ENCODE measurements at regions not wholly inside any gene's neighbourhood (a gene's known extent, or its start where the extent isn't known, plus 50 kb on each side); places are given as distances from the start of the nearest gene placed in this dataset.

DNA sequence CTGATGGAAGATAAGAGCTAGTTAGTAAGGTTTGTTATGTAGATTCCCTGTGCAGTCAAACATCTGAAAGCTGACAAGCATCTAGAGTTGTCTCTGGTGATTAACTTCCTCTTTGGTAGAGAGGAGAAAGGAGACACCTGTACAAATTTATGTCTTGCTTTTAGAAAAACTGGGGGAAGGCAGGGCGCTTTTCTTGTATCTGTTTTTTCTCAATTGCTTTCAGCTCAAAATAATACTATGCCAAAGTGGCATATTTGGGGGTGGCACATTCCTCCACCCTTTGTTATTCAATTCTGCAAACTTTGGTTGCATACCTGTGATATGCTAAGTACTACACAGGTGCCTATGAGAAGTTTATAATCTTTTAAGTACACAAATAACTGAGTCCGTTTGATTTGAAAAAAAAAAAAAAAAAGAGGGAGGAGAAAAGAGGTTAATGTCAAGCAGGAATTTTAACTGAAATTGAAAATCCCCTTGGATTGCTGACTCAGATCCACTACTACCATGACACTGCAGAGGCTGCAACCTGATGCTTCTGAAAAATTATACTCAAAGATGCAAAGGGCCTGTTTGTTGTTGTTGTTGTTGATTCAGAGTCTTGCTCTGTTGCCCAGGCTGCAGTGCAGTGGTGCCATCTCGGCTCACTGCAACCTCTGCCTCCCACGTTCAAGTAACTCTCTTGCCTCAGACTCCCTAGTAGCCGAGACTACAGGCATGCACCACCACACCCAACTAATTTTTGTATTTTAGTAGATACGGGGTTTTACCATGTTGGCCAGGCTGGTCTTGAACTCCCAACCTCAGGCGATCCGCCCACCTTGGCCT, 164.8 kb upstream of the NBEA start:
- DNase-seq: no peak

GRCh38 chr13:34777914-34778303, 164.2 kb upstream of the NBEA start:
- DNase-seq: no peak

DNA sequence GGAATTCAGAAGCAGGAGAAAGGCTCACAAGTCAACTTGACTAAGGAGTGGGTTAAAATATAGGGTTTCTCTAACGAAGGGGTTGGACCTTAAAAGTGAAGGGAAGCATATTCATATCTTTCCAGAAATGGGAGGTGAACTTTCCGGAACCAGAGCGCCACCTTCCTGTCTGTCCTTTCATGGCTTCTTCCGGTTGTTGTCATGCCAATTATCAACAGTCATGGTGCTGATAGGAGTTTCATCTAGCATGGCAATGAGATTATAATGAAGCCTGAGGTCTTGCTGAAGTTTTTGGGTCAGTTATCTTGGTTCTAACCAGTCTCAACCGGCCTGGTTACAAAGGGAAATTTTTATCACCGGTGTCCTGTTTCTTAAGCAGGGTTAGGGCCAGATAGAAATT, 162.9 kb upstream of the NBEA start:
- DNase-seq: no peak

DNA sequence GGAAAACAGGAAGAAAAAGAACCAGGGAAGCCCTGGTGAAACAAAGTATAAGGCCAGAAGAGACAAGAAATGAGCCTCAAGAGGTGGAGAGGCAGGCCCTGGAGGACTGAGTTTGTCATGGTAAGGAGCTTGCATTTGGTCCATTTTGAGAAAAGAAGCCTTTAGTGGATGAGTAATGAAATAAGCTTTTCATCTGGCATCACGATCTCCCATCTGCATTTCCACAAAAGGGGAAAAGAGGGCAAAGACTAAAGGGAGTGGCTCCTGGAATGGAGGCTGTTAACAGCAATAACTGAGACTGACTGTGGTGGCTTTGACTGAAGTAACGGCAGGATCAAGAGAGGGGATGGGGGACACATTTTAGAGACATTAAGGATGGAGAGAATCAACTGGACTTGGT, 148.8 kb upstream of the NBEA start:
- DNase-seq: no peak

DNA sequence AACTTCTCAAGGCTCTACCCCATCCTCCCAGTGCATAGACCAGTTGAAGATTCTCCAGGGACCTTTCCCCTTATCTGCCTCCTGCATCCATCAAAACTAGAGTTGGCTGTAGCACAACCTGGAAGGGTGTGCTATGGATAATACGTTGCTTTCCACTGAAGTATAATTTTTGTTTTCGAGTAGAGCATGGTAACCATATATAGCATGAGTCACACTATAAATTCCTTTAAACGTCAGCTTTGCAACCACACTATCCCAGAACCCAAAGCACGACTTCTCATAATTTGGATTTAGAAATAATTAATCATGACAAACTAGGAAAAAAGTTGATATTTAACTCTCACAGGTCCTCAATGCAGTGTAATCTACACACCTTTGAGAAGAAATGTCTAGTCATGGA, 138.3 kb upstream of the NBEA start:
- DNase-seq: no peak

DNA sequence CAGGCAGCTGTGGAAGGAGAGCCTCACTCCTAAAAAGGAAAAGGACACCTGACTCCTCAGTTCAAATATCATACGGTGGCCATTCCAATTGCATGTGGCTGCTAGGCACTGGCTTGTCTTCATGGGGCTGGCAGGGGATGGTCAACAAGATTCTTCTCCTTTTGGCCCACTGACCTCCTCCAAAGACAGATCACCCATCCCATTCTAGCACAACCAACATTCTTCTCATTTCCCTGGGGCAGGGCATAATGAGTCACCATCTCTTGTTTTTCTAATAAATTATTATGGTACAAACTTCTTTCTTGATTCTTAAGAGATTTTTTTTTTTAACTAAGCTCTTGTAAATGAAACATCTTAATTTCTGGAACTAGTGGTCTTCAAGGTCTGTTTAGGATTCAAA, 136.7 kb upstream of the NBEA start:
- no peak for DNase-seq

DNA sequence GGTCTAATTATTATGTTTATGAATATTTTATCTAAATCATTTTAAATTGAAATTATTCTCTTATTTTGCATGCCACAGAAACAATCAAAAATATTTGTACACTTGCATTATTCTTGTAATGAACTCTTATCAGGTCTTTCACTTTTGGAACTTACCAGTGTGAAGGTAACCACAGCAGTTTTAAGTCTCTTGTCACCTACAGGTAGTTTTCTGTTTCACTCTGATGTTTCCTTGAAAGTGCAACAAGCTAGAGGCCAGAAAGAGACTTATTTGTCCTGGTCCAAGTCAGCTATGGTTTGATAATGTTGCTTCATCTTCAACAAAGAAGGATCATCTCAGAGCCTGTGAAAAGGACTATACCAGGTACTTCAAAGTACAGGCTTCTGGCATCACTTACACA, 133.4 kb upstream of the NBEA start:
- DNase-seq: no peak

GRCh38 chr13:34810996-34811395, 131.1 kb upstream of the NBEA start:
- no peak for DNase-seq

DNA sequence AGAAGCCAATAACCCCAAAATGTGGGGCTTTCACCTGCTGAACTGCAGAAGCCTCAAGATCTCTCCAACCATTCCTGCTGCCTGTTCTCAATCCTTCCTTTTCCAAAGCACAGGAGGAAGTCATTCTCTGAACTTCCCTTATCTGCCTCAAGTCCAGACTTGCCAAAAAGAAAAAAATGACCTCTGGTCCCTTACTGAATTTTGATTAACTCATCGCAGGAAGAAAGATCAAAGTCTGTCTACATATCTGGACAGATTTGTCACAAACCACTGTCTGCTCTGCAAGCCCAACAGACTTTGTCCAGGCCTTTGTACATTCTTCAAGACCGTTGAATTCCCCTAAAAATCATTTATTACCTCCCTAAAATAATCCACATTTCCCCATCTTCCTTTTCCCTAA, 126.5 kb upstream of the NBEA start:
- DNase-seq: no peak

DNA sequence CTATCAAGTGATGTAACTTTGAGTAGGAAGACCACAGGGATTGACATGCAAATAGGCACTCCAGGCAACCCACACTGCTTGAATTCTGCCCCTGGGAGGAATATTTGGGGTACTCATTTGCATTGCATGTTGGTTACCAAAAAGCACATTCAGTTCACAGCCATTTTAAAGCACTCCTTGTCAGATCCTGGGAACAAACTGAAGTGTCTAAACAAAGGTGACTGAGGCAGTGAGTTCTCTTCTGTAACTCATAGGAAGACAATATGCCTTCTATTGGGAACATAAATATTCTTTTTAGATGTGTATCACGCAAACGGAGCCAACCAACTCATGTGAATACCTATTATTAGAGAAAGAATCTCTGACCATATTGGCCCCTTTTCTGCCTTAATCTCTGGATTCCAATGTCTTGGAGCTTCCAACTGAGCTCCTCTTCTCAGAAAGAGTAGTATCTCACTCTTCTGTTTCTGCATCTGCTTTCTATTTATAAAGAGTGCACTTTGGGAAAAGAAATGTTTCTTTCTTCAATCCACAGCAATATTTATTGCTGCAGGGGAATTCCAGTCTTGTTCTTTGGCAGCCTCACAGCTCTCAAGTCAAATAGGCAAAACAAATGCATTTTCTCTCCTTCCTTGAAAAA, 125.7 kb upstream of the NBEA start:
- no peak for DNase-seq

GRCh38 chr13:34816908-34817665, 125.0 kb upstream of the NBEA start:
- DNase-seq: no peak

DNA sequence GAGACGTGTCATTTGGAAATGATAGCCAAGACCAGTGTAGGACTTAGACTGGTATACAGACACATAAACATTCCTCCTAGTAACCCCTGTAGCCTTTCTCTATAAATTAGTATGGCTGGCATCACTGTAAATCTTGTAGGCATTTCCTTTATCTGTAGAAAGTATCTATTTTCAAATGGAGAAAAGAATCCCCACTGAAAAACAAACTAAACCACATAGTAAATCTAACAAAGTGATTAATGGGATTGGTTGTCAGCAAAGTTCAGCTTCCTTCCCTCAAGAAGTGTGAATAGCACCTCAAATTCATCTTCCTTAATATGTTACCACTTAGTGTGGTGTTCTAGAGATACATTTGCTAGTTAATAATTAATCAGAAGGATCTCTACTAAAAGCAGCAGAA, 119.4 kb upstream of the NBEA start:
- DNase-seq: peak; percentile 17

GRCh38 chr13:34826432-34826831, 115.6 kb upstream of the NBEA start:
- DNase-seq: no peak

DNA sequence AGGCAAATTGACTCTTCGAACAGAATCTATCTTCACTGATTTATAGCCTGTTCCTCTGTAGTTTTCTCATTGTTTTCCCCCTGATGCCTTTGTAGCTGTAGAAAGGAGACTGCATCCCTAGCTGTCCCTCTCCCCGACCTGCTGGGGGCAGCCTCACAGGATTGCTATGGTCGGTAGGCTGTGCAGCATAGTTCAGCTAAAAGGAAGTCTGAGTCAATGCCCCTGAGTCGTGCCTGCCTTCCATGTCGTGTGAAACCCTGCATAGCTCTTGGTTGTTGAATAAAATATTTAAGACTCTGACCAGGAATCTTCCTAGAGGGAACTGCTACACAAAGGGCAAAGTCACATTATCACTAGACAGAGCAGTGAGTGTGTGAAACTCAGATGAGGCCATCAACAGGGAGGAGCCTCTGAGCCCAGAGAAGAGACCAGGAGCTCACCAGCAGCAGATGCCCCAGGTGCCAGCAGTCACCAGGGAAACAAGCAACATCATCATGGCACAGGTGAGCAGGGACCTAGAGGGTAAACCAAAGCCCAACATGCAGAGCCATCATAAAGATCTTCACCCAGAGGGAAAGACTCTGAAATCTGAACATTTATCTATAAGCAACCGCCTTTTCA, 108.4 kb upstream of the NBEA start:
- DNase-seq: no peak

GRCh38 chr13:34842466-34842865, 99.6 kb upstream of the NBEA start:
- no peak for DNase-seq

DNA sequence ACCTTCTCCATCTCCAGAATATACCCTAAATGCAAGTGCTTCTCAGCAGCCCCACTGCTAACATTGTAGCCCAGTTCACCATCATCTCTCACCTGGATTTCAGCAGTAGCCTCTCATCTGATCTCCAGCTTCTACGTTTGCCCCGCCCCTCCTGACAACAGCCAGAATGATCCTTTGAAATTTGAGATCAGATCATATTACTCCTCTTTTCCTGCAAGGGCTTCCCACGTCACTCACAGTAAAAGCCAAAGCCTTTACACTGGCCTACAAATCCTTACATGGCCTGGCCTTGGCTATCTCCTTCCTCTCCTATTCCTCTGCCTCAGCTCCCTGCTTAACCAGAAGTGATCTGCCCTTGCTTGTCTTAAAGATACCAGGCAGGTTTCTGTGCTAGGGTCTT, 94.3 kb upstream of the NBEA start:
- DNase-seq: no peak

GRCh38 chr13:34849406-34849805, 92.7 kb upstream of the NBEA start:
- no peak for DNase-seq

- DNase-seq: no peak
Observed at GRCh38 chr13:34853161-34853560, 88.9 kb upstream of the NBEA start.

DNA sequence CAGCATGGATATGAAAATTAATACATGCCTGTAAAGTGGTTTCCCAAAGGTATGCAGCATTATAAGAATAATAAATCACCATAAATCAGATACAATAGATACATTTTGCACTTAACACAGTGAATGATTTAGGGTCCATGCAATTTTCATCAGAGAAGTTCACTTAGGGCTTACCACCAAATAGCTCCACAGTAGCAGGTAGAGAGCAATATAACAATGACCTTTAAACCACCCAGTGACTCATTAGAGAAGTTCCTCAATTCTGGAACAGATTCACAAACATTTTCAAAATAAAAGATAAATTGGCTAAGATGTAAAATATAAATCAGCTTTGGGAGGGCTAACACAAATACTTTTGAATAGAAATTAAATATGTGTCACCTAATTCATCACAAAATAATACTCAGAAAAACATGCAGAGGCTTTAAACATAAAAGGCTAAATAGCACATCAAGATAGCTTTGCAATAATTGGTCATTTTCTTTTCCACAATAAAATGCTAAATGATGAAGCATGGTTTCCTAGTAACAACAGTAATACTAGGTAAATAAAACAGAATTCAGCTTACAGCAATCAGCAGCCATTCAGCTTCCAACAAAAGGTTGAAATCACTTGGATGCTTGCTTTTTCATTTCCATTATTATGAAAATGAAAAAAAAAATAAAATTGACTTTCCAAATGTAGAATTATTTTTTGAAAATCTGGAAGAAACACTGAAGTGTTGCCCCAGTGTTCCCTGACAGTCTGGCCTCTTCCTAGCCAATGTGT, 84.3 kb upstream of the NBEA start:
- no peak for DNase-seq

GRCh38 chr13:34862311-34862710, 79.8 kb upstream of the NBEA start:
- DNase-seq: no peak

DNA sequence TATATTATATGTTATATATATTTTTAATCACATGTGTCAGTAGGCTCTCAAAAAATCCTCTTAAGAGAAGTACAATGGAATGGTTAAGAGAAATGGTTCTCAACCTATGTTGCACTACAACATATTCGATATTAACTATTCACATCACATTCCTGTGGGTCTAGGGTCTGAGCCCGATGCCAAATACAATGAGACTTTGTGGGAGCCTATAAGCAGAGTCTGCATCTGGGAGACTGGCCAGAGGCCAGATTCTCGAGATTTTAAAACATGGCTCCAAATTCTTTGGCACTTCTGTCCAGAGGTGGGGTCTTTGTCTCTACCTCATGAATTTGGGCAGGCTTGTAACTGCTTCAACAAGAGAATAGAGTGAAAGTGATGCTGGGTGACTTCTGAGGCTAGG, 79.4 kb upstream of the NBEA start:
- no peak for DNase-seq

- no peak for DNase-seq
Observed at GRCh38 chr13:34863360-34864135, 78.5 kb upstream of the NBEA start.
